ENCODE measurements at regions not wholly inside any gene's neighbourhood (a gene's known extent, or its start where the extent isn't known, plus 50 kb on each side); places are given as distances from the start of the nearest gene placed in this dataset.

DNA sequence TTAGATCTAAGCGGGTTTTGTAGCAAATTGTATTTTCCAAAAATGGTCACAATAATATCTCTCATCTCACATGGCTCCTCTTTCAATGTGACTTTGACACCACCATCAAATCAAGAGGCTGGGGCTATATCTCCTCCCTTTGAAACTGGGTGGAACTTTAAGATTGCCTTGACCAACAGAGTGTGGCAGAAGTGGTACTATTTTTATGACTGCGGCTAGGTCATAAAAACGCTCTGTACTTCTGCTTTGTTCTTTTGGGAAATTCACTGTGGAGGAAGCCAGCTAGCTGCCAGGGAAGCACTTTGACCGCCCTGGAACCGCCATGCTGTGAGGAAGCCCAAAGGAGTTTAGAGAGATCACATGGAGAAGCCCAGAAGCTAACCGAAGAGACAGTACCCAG lies 50.7 kb upstream of the ACOT11 start:
- Mint-ChIP-seq H3K27me3 (ENCODE audit: low read depth) (peaks cover 16% of the 10 kb centered on the region), H3K36me3 (peaks cover 2% of the 10 kb centered on the region), H3K27ac (no peak overlapping the region), H3K4me1 (peaks cover 12% of the 10 kb centered on the region), H3K9me3 (peaks cover 10% of the 10 kb centered on the region), H3K4me3 (no peak overlapping the region)
- TF ChIP-seq, protein P1, sequence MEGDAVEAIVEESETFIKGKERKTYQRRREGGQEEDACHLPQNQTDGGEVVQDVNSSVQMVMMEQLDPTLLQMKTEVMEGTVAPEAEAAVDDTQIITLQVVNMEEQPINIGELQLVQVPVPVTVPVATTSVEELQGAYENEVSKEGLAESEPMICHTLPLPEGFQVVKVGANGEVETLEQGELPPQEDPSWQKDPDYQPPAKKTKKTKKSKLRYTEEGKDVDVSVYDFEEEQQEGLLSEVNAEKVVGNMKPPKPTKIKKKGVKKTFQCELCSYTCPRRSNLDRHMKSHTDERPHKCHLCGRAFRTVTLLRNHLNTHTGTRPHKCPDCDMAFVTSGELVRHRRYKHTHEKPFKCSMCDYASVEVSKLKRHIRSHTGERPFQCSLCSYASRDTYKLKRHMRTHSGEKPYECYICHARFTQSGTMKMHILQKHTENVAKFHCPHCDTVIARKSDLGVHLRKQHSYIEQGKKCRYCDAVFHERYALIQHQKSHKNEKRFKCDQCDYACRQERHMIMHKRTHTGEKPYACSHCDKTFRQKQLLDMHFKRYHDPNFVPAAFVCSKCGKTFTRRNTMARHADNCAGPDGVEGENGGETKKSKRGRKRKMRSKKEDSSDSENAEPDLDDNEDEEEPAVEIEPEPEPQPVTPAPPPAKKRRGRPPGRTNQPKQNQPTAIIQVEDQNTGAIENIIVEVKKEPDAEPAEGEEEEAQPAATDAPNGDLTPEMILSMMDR (IDR thresholded peaks at IDR 0.05; ENCODE audit: unreplicated experiment): no peak
- DNase-seq (ENCODE audit: low spot score in 2 of 2, unreplicated experiment in 2 of 2): no peak

DNA sequence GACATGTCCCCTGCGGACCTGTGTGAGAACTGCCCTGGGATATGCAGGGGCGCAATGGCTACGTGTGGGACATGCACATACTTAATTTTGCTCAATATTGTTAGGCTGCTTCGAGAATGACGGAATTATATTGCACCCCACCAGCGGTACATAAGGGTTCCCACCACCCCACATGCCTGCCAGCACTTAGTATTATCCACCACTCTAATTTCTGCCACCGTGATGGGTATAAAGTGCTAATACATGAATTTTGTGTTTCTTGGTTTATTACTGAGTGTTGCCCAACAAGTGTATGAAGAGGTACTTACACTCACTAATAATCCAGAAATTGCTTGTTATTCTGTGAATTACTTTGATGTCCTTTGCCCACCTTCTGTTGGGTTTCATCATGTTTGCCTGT lies 52.1 kb upstream of the ACOT11 start:
- H3K4me3 Mint-ChIP-seq: no peak overlapping the region
- peaks cover 10% of the 10 kb centered on the region for H3K9me3 Mint-ChIP-seq
- peaks cover 16% of the 10 kb centered on the region for H3K27me3 Mint-ChIP-seq (ENCODE audit: low read depth)
- TF ChIP-seq, protein P1 (IDR thresholded peaks at IDR 0.05; ENCODE audit: unreplicated experiment): no peak
- H3K4me1 Mint-ChIP-seq: peaks cover 15% of the 10 kb centered on the region
- H3K27ac Mint-ChIP-seq: no peak overlapping the region
- no peak for DNase-seq (ENCODE audit: low spot score in 2 of 2, unreplicated experiment in 2 of 2)
- H3K36me3 Mint-ChIP-seq: peaks cover 2% of the 10 kb centered on the region

DNA sequence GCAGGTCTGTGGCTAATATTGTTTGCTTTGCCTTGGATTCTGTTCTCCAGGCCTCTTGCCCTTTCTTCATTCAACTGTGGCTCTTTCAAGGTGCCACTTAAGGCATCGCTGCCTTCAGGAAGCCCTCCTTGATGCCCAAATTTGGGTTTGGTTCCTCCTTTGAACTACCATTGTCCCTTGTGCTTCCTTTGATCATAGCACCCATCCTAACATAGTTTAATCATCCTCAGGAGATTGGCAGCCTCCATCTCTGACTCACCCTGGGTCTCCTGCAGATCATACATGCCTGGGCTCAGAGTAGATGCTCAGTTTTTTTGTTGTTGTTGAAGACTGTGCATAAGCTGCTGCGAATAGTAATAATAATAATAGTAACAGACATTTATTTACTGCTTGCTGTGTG lies 54.4 kb upstream of the ACOT11 start:
- peaks cover 15% of the 10 kb centered on the region for H3K4me1 Mint-ChIP-seq
- no peak overlapping the region for H3K27ac Mint-ChIP-seq
- H3K27me3 Mint-ChIP-seq (ENCODE audit: low read depth): peaks cover 12% of the 10 kb centered on the region
- no peak overlapping the region for H3K4me3 Mint-ChIP-seq
- H3K36me3 Mint-ChIP-seq: peaks cover 2% of the 10 kb centered on the region
- H3K9me3 Mint-ChIP-seq: peaks cover 10% of the 10 kb centered on the region
- no peak for DNase-seq (ENCODE audit: low spot score in 2 of 2, unreplicated experiment in 2 of 2)
- TF ChIP-seq, protein P1 (IDR thresholded peaks at IDR 0.05; ENCODE audit: unreplicated experiment): no peak

DNA sequence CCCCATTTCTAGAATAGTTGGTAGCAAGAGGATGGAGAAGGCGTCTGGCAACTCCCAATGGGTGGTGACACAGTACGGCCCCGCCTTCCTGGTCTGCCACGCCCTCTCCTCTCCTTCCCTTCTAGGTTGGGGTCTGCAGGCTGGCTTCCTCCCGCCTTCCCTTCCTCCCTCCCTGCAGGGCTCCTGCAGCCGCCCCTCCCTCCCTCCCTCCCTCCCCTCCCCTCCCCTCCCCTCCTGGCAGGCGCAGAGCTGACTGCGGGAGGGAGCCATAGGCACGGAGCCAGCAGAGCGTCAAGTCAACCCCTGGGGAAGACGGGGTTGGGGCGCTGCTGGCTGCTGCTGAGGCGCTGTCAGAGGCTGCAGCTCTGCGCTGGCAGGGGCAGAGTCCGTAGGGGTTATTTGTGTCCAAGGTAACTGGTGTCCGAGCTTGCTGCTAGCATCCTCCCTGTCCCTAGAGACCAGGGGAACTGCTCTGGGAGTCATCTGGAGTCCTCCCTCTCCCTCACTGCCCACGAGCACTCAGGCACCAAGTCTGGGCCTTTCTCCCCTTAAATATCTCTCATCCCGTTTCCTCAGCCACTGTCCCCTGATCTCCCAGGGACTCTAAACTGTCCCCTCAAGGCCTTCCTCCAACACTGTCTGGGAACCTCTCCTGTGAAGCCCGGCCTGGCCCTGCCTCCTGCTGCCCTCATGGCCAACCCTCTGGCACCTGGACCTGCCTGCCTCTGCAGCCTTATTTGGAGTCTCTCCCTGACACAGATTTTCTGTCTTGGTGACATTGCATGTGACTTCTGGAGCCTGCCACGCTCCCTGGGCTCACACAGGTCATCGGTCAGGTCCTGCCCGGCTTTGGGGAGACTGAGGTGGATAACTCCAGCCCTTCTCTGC lies 57.4 kb upstream of the ACOT11 start:
- TF ChIP-seq, protein P1 (IDR thresholded peaks at IDR 0.05; ENCODE audit: unreplicated experiment): no peak
- Mint-ChIP-seq H3K9me3 (no peaks in the 10 kb centered on the region), H3K4me3 (peak overlapping the region; percentile 13), H3K27me3 (ENCODE audit: low read depth) (no peaks in the 10 kb centered on the region), H3K27ac (peak overlapping the region; percentile 44), H3K4me1 (peaks cover 35% of the 10 kb centered on the region), H3K36me3 (no peaks in the 10 kb centered on the region)
- DNase-seq (ENCODE audit: low spot score in 2 of 2, unreplicated experiment in 2 of 2): no peak

DNA sequence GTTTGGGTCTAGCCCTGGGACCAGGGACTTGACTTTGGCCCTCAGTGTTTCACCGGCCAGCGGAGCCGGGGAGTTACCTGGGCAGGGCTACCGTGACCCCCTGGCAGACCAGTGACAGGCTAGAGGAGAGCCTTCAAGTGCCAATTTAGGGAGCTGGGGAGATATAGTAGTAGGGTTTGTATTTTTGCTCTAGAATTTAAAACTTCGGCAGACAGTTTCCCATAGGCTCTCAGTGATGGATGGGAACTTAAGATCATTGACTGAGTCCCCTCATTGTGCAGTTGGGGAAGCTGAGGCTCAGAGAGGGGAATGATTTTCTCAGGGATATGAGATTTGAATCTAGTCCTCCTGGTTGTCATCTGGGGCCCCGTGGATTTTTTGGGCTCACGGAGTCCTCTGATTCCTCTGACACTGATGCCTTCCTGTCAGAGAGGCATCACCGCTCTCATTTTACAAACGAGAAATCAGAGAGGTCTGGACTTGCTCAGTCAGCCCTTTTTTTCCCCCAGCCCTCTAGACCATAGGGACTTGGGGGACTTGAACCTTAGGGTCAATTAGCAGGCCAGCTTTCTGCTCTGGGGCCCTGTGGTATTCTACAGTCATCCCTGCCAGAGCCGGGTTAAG lies 58.3 kb upstream of the ACOT11 start:
- Mint-ChIP-seq H3K27me3 (ENCODE audit: low read depth) (no peaks in the 10 kb centered on the region), H3K4me3 (peak overlapping the region; percentile 88), H3K36me3 (no peaks in the 10 kb centered on the region), H3K27ac (peak overlapping the region; percentile 88), H3K9me3 (no peaks in the 10 kb centered on the region), H3K4me1 (peaks cover 42% of the 10 kb centered on the region)
- TF ChIP-seq, protein P1 (IDR thresholded peaks at IDR 0.05; ENCODE audit: unreplicated experiment): peak; percentile 27
- DNase-seq (ENCODE audit: low spot score in 2 of 2, unreplicated experiment in 2 of 2): no peak
